RPMI8226 (cell line): ENCODE measurements at regions not wholly inside any gene's neighbourhood (a gene's known extent, or its start where the extent isn't known, plus 50 kb on each side); places are given as distances from the start of the nearest gene placed in this dataset.
"Not testable (repeated sequence)": the region's sequence is repeated elsewhere in the genome, so short reads cannot be mapped to it uniquely, and the experiment has no call there.

Experiments
- DNase-seq: peaks from one replicate; pipeline ENCODE4 v3.0.0-alpha.2; 2015

DNA sequence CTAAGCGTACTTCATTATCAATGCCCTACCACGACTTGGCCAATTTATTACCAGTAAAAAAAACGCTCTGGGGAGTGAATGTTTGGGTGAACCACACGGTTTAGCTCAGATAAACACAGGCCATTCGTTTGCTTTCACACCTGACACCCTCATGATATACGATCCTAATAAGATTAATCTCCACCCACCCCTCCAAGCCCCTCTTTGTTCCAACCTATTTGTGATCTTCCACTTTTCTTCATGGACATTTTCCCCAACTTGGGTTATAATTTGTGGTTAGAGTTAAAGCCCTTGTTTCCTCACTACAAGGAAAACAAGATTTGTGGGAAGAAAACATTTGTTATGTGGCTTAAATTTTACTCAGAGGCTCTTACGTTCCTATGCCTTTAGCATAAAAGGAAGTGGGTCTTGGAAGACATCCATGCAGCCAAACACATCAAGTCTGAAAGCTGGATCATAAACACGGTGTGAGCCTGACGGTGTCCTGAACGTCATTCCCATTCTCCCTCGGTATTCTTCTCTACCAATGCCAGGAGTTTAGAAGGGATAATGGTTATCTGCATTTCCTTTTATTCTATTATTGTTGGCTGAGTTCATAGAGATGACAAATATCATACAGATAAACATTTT lies 518.9 kb downstream of the NR2F2 start:
- DNase-seq, result no peak

DNA sequence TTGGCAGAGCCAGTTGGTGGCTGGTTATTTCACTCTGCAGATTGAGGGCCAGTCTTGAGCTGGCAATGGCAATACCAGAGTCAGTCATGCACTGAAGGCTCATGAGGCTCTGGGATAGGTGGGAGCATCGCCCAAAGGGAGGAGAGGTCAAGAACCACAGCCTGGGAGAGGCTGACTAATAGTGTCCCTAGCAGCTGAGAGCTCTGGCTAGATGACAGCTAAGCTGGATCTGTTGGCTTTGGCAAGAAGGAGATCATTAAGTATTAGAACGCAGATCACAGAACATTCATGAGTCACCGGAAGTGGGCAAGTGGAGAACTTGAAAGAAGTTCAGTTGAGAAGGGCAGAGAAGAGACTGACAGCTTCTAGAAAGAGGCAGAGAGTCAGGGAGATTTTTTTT lies 521.1 kb downstream of the NR2F2 start:
- DNase-seq, result no peak

DNA sequence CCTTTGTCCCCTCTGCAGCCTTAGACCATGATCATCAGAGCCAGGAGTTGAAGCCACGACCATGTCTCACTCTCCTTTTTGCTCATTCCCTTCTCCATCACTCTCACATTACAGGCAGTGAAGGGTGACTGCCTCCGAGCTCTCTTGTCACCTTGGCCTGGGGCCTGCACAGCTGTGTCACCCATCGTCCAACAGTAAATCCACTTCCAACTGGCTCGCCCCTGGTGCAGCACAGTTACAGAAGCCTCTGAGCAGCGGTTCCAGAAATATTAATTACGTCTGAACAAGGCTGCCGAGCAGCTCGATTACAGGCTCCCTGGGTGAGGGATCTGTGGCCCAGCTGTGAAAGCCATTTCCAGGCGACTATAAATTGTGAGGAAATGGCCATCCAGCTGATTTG lies 528.2 kb downstream of the NR2F2 start:
- DNase-seq, result no peak

DNA sequence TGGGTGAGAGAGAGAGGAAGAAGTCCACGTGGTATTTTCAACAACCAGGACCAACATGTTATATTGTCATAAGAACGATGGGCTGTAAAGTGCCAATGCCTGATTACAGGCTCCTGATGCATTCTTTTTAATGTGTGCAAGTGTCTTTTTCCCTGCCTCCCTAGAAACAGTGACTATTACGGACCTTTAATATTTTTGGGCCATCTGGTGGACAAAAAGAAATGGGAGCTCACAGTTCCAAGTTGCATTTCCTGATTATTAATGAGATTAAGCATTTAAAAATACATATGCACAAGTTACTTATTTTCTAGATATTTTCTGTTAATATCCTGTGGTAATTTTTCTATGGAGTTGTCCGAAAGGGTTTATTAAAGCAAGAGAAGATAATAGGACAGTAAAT lies 530.2 kb downstream of the NR2F2 start:
- no peak for DNase-seq

DNA sequence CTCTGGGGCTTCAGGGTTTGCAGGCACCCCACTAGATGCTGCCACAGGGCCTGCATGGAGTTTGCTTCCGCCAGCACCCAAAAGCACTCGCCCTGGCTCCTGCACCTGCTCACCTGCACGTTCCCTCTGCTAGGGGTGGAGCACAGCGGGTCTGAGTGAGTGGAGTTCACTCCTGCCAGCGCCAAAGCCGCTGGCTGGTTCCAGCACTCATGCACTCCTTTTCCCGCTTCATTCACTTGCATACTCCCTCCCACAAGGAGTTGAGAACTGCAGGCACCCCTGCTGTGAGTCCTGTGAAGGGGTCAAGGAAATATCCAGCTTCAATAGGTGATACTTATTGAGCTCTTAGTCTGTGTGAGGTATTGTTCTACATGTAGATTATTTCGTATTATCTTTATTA lies 537.5 kb downstream of the NR2F2 start:
- DNase-seq, result no peak

DNA sequence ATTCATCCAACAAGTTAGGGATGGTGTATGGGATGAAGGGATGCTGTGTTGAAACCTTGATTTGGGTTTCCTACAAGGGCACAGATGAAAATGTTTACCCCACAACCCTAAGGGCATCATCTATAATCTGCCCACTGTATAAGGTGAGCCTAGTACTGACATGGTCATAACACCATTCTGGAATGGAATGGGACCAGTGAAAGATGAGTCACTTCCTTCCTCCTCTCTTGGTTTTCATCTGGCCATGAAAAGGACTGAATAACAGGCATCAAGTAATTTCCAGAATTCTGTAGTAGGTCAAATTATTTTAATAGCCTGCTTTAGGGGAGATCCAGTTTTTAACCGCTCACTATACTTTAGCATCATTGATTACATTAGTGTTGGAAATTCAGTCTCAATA lies 538.6 kb downstream of the NR2F2 start:
- DNase-seq, result no peak

DNA sequence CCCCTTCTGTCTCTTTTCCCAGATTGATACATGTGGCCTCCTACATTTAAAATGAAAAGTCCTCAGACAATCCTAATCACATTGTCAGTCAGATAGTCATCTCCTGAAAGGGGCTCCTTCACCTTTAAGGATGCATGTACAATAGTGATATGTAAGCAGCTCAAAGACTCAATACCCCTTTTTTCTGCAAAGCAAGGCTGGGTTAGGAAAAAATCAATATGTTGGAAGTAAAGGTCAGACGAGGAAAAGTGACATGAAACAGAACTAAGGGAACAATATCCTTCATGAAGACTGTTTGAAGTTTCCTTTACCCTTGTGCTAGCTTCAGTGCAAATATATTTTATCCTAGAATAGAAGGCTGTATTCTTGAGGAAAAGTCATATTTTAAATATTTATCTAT lies 539.3 kb downstream of the NR2F2 start:
- DNase-seq, result no peak

DNA sequence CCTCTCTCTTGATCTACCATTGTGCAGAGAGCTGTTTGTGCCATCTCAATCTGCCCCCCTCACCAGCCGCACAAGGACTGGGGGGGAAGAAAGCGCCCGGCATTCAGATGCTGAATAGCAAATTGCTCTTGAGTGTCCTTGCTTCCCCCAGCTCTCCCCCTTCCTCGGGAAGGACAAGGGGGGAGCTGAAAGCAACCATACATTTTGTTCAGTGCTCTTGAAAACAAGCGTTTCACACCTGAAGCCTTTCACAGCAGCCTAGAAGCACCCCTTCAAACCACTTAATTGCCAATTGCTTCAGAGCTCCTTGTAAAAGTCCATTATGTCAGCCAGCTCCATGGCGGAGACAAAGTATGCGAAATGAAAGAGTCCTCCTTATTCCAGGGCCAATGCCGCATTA lies 540.1 kb downstream of the NR2F2 start:
- DNase-seq, result no peak

DNA sequence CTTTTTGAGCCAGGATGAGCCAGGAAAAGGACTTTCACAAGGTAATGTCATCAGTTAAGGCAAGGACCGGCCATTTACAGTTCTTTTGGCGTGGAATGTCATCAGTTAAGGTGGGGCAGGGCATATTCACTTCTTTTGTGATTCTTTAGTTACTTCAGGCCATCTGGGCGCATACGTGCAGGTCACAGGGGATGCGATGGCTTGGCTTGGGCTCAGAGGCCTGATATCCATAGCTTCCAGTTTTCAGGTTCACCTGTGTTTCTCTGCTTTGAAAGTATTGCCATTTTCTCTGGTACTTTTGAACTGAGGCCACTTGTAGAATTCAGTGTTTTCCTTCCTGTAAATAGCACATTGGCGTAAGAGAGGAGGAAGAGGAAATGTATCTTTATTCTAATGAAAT lies 546.9 kb downstream of the NR2F2 start:
- not testable (repeated sequence) for DNase-seq

DNA sequence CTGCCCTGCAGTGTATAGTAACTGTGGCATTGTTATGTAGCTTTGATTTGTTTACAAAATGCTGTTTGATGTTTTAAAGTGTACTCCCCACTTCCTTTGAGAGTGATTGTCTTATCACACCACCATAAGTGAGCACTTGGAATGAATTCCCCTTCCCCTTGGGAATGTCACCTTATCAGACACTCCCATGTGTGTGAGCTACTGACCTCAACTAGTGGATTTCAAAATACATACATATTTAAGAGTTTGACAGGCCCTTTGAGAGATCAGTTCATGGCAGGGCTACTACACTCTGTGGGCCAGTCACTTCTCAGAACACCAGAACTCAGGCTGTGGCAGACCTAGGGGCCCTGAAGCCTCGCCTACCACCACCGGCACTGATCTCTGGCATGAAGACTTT lies 547.6 kb downstream of the NR2F2 start:
- no peak for DNase-seq

DNA sequence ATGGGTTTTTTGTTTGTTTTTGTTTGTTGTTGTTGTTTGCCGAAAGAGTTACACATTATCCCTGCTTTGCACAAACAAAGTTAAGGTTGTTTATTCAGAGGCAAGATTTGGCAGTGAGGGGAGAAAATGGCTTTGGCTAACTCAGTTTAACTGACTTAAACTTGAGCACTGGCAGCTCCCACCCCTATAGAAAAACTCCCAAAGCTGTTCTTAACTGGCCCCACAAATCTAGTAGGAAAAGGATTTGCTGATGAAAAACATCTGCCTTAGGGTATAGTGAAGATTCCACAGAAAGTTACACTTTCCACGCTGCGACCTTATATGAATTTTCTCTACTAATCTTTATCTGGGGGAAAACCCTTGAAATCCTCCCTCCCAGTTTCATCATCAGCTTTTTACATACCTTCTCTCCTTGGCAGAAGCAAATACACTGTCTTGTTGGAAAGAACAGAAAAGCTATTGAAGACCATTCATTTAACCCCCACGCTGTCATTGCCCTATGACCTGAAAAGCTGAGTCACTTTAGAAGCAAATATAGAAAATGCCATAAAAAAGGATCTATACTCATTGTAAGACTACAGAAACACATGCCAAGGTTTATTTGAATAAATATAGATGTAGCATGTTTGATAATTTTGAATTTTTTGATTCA lies 551.7 kb downstream of the NR2F2 start:
- DNase-seq, result no peak

DNA sequence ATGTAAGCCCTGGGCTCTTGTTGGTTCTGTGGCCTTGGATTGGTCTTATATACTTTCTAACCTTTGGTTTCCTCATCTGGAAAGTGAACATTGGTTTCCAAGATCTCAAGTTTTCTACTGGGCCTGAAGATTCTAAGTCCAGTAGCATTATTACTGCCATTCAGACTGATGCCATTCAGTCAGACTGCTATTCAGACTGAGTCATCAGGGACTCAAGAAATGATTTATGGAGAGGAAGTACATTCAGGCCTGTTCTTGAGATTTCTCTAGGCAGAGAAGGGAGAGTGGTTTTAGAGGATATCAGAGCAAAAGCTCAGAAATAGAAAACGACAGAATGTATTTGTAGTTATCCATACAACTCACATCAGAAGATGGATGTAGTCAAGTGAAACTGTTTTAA lies 557.2 kb downstream of the NR2F2 start:
- DNase-seq, result no peak

DNA sequence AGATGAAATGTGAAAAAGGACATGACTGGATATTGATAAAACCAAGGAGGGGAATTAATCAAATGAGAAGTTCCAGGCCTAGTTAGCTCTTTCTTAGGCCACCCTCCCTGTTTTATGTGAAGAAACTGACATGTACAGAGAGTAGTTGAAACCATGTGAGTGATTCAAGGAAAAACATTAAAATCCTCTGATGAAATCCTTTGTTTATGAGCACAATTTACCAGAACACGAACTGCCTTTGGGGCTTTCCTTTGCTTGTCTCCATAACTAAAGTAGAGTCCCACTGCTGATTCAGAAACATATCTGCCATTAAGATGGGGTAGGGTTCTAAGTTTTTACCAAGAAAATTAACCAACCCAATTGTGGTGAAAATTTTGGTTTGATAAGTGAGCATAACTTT lies 558.3 kb downstream of the NR2F2 start:
- DNase-seq, result no peak

DNA sequence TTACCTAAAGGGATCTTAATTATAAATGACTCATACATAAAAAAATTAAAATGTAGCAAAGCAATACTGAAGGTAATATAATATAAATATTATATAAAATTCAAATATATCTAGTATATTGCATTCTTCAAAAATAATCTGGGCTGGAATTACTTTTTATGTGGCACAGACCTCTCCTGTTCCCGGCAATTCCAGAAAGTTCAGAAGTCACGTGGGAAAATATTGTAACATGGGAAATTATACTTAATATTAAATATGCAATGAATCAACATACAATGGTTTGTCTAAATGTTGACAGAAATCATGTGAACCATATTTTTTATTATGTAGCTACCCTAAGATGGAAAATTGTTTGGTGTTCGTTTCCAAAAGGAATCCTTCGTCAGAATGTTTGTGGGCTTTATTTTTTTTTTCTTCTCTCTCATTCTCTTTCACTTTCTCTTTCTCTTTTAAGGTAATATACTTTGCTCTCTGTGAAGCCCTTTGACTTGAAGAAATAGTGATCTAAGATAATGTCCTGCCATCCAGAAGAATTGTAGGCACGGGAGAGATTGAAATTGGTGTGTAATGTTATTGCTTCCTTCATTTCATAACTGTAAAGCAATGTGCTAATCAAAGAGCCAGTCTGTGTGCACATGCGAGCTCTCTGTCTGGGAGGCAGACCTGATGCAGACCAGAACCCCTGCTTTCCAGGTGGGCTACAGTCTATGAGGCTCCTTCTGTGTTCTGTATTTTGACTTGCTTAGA lies 559.4 kb downstream of the NR2F2 start:
- no peak for DNase-seq

DNA sequence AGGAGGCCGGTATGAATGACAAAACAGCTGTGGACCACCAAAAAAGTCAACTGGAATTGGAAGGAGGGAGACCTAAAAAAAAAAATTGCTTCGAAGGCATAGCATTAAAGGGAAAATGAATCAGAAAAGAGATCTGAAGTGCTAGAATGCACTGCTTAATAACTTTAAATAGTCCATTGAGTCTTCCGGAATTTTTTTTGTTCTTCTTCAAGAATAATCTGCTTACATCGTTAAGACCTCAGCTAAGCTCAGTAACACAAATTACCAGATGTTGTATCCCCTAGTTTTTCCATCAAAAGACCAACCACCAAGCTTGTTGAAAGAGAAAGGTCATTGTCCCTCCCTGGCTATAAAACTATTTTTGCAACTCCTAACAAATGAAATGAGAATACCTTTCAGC lies 560.5 kb downstream of the NR2F2 start:
- DNase-seq, result no peak

DNA sequence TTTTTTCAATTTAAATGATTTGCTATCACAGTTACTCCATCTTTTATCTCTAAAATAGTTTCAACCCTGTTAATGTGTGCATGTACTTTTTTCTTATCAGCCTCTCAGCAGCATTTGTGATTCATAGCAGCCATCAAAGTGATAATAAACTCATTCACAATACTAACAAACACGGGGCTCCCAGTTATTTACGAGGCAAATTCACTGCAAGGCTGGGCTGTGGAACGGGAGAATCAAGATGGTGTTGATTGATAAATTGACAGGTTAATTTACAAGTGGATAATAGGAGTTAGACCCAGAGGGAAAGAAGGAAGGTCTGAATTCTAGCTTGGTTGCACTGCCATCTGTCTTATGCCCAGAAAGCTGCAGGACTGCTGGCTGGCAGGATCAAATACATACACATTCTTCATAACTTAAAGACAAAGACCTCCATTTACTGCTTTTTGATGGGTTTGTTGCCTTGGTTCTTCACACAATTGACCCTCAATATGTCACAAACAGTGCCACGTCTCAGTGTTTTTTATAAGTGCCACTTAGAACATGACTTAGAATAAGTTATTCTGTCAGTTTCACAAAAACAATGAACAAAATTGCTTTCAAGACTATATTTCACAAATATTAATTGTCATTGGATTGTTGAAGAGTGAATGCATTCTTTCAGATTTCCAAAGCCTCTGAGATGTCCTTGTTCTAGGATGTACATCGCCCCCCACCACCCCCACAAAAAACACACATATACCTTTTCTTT lies 562.8 kb downstream of the NR2F2 start:
- no peak for DNase-seq

DNA sequence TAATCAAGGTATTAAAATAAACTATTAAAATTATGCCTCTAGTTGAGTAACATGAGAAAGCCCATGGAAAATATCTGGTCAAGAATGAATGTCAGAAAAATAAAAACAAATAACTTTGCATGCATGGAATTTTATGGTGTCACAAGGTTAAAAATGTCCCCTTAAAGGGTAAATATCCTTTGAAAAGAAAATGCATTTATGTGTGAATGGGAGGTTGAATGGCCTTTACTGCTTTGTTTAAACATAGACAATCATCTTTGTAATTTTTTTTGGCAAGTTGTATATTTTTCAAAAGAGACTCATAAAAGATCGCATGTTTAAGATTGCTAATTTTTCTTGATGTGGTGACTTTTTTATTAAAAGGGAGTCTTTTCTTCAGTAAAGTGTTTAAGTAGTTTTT lies 564.2 kb downstream of the NR2F2 start:
- DNase-seq, result no peak

DNA sequence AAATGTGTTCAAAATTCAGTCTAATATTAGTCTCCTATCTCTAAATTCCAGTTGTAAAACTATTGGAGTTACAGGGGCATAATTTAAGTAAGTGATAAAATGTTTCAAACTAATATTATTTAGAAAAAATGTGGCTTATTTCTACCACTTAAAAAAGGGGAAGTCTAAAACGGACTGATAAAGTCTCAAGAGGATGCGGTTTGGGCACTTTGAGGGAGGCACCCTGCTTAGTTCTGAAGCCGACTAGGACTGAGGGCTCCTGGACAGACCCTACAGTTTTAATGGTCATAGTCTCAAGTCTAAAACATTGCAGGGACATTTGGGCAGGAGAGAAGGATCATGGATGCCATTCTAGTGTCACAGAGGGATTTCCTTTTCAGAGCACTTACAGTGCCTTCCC lies 566.3 kb downstream of the NR2F2 start:
- no peak for DNase-seq

DNA sequence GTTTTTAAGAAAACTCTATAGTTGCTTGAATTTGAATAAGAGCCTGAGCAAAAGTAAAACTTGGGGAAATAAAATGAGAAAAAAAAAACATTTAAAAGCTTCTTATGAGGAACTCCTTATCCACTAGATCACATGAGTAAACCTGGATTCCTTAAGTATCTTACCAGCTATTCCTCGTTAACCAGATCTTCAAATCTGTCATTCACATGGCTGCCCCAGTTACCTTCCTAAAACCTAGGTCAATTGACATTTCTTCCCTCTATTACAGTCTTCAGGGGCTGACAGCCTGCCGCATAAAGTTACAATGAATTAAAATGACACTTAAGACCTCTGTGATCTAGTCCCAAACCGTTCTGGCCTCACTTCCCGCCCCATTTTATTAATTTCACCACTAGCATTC lies 583.6 kb downstream of the NR2F2 start:
- no peak for DNase-seq

DNA sequence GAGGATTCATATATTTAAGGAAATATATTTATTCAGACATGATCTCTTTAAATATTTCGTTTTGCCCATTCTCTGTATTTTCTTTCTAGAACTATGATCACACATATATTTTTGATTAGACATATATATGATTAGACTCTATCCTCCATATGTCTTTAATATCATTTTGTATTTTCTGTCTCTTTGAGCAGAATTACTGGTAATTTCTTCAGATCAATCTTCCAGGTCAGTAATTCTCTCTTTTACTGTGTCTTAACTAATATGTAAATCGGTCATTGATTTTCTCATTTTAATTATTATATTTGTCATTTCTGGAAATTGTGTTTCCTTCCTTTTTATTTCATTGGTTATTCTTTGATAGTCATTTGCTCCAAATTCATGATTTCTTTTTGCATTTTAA lies 586.2 kb downstream of the NR2F2 start:
- no peak for DNase-seq

DNA sequence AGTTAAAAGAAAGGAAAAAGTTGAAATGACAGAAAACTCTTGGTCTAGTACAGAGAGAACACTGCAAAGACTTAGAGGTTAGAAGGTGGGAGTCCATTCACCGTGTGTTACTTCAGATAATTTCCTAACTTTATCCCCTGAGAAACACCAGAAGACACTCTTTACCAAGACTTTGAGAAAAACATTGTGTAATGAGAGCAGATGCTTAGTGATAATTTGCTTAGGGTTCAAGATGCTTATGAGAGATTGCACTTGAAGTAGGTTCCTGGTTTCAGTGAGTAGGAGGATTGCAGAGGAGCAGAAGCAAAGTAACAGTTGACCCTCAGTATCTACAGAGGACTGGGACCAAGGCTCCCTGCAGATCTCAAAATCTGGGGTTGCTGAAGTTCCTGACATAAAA lies 594.1 kb downstream of the NR2F2 start:
- no peak for DNase-seq

DNA sequence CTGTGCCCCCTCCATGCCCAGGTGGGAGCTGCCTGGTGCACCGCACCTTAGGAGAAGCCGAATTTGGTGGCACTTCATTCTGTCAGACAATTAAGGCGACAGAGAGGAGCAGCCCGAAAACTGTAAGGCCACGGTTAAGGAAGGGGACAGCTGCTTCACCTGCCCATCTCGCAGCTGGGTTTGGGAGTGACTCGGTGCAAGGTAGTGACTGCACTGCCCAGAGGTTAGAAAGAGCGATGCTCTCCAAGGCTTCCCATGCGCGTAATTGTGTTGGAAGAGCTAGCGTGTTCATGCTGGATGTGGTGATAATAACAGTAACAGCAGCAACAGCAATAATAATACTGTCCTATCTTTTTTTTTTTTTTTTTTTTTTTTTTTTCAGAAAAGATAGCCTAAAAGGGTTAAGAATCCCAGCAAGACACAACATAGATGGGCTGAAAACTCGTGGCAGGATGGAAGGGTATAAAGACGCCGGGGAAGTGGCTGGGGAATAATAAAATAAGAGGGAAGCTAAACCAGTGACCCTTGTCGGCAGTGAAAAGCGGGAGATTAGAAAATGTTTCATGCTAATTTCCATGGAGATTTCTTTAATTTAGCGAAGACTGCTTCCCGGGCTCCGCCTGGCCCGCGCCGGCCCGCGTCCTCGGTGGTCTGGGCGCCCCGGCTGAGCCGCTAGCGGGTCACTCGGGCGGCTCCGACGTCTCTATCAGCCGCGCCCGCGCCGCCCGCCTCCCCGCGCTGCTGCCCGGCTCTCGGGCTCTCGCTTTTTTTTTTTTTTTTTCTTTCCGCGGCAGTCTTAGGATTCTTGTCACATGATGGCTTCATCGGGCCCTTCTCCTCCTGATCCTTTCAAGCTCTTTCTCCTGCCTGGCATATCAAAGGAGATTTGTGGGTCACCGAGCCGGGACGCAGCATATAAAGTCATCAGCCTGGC lies 617.1 kb downstream of the NR2F2 start:
- DNase-seq, result no peak

DNA sequence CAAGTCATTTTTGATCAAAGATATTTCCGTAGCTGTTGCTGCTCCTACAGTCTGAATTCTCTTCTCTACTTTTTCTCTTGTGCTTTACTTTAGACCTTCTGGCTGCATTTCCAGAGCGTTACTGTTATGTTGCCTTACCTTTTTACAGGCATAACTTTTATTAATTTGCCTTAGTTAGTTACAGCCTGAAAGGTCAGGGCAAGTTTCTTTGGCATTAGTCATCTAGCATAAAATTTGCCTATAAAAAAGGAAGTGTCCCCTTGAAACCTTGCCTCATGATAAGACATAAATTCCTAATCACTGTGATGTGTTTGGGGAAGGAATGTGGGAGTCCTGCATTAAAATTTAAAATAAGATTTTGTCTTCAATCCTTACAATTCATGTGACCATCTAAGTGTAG lies 618.5 kb downstream of the NR2F2 start:
- DNase-seq, result no peak
